ENCODE measurements at regions not wholly inside any gene's neighbourhood (a gene's known extent, or its start where the extent isn't known, plus 50 kb on each side); places are given as distances from the start of the nearest gene placed in this dataset.

DNA sequence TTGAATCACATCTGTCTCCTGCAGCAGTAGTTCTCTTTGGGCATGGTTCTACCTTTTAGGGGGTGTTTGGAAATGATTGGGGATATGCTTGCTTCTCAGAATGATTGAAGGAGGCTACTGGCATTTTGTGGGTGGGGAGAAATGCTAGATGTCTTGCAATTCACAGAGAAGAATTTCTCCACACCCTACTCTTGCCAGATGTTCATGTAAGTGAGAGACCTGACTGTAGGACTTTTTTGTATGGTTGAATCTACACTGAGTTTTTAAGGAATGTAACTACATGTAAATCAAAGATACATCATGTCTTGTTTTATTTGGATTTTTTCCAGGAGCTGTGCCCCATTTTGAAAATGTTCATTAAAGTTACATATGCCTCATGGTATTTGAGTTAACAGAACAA lies 311.9 kb downstream of the PRDM2 start:
- DNase-seq (ENCODE audit: low read depth in 1 of 2, low spot score in 1 of 2): no peak
- Histone ChIP-seq H3K27ac (replicated peaks) (no peak overlapping the region), H3K27me3 (ENCODE audit: insufficient read depth, poor library complexity, severe bottlenecking) (no peaks in the 10 kb centered on the region), H3K4me3 (replicated peaks; ENCODE audit: insufficient read depth, low read length) (no peak overlapping the region)
- TF ChIP-seq SPI1 (IDR thresholded peaks at IDR 0.05; ENCODE audit: borderline replicate concordance, low read depth) (no peak), GABPA (IDR thresholded peaks at IDR 0.05; ENCODE audit: low read depth) (no peak), CTCF (IDR thresholded peaks at IDR 0.05; ENCODE audit: insufficient read depth, low read length) (no peak), REST (IDR thresholded peaks at IDR 0.05; ENCODE audit: insufficient replicate concordance, low read depth) (no peak), POLR2AphosphoS5 (IDR thresholded peaks at IDR 0.05; ENCODE audit: low read depth) (no peak)

DNA sequence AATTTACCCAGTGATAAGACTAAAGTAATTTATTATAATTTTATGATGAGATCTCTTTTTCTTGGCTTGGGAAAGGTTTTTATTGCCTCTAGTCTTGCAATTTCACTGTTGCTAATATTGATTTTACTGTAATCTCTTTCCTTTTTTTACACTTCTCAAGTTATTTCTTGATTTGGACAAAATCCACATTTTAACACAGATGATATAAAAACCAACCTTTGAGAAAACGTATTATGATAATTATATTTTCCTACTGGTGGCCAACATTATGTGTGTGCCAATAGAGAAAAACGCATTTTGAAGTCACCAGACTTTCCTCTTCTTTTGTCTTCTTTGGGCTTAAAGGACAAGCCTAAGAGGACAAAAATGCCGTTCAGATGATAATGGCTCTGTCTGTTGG lies 314.9 kb downstream of the PRDM2 start:
- H3K4me3 ChIP-seq (replicated peaks; ENCODE audit: insufficient read depth, low read length): no peak overlapping the region
- no peak for DNase-seq (ENCODE audit: low read depth in 1 of 2, low spot score in 1 of 2)
- no peak for TF ChIP-seq SPI1 (IDR thresholded peaks at IDR 0.05; ENCODE audit: borderline replicate concordance, low read depth)
- TF ChIP-seq GABPA (IDR thresholded peaks at IDR 0.05; ENCODE audit: low read depth): no peak
- no peak for TF ChIP-seq POLR2AphosphoS5 (IDR thresholded peaks at IDR 0.05; ENCODE audit: low read depth)
- no peak for TF ChIP-seq CTCF (IDR thresholded peaks at IDR 0.05; ENCODE audit: insufficient read depth, low read length)
- TF ChIP-seq REST (IDR thresholded peaks at IDR 0.05; ENCODE audit: insufficient replicate concordance, low read depth): no peak
- no peak overlapping the region for H3K27ac ChIP-seq (replicated peaks)
- H3K27me3 ChIP-seq (ENCODE audit: insufficient read depth, poor library complexity, severe bottlenecking): no peaks in the 10 kb centered on the region

DNA sequence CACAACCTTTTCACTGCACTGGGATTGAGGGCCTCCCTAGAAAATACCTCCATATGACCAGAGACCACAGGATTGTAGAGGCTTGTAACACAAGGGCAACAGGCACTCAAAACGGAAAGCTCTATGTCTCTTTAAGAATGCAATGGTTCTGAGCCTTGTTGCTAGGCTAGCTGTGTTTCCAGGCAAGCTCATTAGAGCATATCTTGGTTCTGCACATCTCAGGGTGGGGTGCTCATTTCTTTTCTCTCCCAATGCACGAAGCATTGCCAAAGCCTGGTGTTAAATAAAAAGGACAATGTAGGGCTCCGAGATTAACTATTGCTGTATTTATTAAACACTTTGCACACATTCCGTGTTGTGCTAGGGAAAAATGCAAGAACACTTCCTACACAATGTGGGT lies 315.9 kb downstream of the PRDM2 start:
- no peaks in the 10 kb centered on the region for H3K27me3 ChIP-seq (ENCODE audit: insufficient read depth, poor library complexity, severe bottlenecking)
- H3K4me3 ChIP-seq (replicated peaks; ENCODE audit: insufficient read depth, low read length): no peak overlapping the region
- TF ChIP-seq GABPA (IDR thresholded peaks at IDR 0.05; ENCODE audit: low read depth) (no peak), CTCF (IDR thresholded peaks at IDR 0.05; ENCODE audit: insufficient read depth, low read length) (no peak), SPI1 (IDR thresholded peaks at IDR 0.05; ENCODE audit: borderline replicate concordance, low read depth) (no peak), POLR2AphosphoS5 (IDR thresholded peaks at IDR 0.05; ENCODE audit: low read depth) (no peak), REST (IDR thresholded peaks at IDR 0.05; ENCODE audit: insufficient replicate concordance, low read depth) (no peak)
- DNase-seq (ENCODE audit: low read depth in 1 of 2, low spot score in 1 of 2): no peak
- no peak overlapping the region for H3K27ac ChIP-seq (replicated peaks)
